Peyer's patch (tissue), 4 donors: ENCODE measurements at regions not wholly inside any gene's neighbourhood (a gene's known extent, or its start where the extent isn't known, plus 50 kb on each side); places are given as distances from the start of the nearest gene placed in this dataset.

Source experiments
- CTCF ChIP-seq, 6 experiments: fragments of 450-650 bp in 4 of 6; fragments of 200-600 bp in 2 of 6; sonication (generic) in 1 of 6; IDR thresholded peaks; one replicate each; pipeline ENCODE4 v1.5.1; 2017 to 2019; ENCODE audit warnings: antibody characterized with exemption in 6 of 6, mild to moderate bottlenecking in 3 of 6, moderate library complexity in 1 of 6
- POLR2A ChIP-seq, 2 donors: fragments of 450-650 bp; IDR thresholded peaks; one replicate each; pipeline ENCODE4 v1.5.1; 2017; ENCODE audit warnings: antibody characterized with exemption in 2 of 2, mild to moderate bottlenecking in 2 of 2, moderate library complexity in 2 of 2

GRCh38 chr13:106898231-106898630, 330.3 kb upstream of the ARGLU1 start:
- no peak for TF ChIP-seq CTCF (IDR thresholded peaks at IDR 0.05)
- TF ChIP-seq POLR2A (IDR thresholded peaks at IDR 0.05): no peak
